NCI-H2227 (cell line): ENCODE measurements at regions not wholly inside any gene's neighbourhood (a gene's known extent, or its start where the extent isn't known, plus 50 kb on each side); places are given as distances from the start of the nearest gene placed in this dataset.

ENCODE experiments used
- DNase-seq: peaks from one replicate; lab custom pipeline; 2025; ENCODE audit not compliant: unreplicated experiment; lab: John Stamatoyannopoulos, UW

DNA sequence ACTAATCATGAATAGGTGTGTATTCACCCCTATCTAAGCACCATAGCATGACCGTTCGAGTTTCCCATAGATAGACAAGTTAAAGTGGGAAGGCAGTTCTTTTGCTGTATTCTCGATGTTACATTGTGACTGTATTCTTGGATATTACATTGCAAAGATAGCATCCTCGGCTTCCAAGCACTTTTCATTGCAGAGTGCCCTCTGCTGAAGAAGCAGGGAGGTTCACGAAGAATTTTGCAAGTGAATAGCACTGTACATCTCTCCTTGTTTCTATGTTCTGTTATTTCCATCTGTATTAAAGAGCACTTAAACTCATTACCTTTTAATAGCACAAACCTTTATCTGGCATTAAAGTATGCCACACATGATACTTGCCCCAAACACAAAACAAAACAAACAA lies 426.7 kb upstream of the ARX start:
- peak; percentile 54 for DNase-seq

- no peak for DNase-seq
Observed at GRCh38 chrX:25433307-25433706, 417.5 kb upstream of the ARX start.

DNA sequence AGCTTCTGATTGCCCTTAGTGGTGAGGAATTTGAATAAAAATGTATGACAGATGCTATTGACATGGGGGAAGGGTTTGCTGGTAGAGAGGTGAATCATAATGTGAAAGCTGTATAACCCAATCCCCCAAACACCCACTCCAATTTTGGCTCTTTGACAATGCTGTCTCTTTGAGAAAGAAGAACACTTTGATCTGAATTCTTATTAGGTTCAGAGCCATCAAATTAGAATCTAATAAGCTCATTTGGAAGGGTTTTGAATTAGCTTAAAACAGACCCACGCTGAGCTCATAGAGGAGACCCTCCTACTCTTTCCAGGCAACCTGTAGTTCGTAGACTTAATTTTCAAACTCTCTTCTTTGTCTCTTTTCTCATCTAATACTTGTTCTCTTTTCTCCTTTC lies 416.6 kb upstream of the ARX start:
- no peak for DNase-seq

DNA sequence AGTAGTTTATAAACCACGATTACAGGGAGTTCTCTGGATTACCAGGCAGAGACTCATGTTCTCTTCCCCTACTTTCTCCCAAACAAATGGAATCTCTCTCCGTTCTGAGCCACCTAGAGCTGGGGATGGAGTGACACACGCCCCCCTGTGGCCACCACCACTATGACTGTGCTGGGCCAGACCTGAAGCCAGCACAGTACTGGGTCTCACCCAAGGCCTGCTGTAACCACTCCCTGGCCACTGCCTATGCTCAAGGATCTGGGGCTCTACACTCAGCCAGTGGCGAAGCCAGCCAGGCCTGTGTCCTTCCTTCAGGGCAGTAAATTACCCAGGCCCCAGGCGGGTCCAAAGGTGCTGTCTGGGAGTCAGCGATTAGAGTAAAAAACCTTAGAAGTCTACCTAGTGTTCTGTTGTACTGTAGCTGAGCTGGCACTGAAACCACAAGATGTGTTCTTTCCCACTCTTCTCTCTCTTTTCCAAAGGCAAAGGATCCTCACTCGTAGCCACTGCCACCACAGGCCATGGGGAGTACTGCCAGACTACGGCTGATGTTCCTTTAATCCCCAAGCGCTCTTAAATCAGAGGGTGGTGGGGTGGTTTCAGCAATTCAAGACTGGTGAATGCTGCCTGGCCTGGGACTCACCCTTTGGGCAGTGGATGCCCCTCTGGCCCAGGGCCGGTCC lies 412.2 kb upstream of the ARX start:
- DNase-seq, result no peak

DNA sequence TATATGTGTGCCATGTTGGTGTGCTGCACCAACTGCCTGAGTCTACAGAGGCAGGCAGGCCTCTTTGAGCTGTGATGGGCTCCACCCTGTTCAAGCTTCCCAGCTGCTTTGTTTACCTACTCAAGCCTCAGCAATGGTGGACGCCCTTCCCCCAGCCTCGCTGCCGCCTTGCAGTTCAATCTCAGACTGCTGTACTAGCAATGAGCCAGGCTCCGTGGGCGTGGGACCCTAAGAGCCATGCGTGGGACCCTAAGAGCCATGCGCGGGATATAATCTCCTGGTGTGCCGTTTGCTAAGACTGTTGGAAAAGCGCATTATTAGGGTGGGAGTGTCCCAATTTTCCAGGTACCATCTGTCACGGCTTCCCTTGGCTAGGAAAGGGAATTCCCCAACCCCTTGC lies 388.4 kb upstream of the ARX start:
- peak; percentile 21 for DNase-seq

GRCh38 chrX:25389266-25389665 lies 373.5 kb upstream of the ARX start:
- DNase-seq, result no peak

- no peak for DNase-seq
Observed at GRCh38 chrX:25383196-25383595, 367.4 kb upstream of the ARX start.

DNA sequence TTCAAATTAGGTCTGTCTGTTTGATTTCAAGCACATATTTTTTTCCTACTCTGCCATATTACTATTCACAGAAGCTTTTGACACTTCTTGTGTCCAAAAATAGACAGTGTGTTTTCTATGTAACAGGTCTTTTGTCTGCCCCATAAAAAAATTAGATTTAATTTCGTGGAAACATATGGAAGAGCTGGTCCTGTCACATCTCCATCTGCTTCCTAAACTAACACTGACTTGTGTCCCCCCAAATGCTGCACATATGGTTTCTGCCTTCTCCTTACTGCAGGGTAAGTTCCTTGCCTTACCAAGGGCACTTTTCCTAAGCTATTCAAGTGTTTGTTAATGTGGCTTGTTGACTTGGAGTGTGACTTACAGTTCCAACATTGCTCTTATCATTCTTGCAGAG lies 340.7 kb upstream of the ARX start:
- DNase-seq, result no peak

- DNase-seq, result no peak
Observed at GRCh38 chrX:25344161-25344936, 328.6 kb upstream of the ARX start.

DNA sequence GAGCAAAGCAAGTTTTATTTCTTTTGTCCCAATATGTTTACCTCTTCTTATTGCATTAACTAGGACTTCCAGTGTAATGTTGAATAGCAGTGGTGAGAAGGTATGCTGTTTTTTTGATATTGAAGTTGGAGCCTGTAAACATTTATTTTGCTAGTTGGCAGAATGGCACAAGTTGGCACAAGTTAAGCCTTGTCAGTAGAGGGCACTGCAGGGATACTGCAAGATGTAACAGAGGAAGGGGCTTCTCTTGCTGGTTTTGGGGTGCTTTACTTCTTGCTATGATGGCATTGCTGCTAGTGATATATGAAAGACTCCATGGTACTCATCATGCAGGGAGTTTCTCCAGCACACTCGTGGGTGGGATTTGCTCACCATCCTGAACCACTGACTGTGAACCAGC lies 327.3 kb upstream of the ARX start:
- DNase-seq, result no peak

DNA sequence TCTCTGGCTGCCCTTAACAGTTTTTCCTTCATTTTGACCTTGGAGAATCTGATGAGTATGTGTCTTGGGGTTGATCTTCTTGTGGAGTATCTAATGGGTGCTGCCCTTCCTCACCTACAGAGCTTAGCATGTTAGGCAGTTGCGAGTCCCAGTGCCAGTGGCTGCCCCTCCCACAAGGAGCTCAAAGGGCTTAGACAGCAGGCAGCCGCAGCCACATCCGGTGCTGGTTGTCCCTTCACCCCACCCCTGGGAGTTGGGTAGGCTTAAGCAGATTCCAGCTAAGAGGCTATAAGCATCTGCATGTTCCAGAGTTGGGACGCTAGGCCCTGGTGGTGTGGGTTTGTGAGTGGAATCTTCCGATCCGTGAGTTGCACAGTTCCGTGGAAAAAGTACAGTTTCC lies 322.1 kb upstream of the ARX start:
- no peak for DNase-seq

GRCh38 chrX:25300994-25301393 lies 285.2 kb upstream of the ARX start:
- no peak for DNase-seq

DNA sequence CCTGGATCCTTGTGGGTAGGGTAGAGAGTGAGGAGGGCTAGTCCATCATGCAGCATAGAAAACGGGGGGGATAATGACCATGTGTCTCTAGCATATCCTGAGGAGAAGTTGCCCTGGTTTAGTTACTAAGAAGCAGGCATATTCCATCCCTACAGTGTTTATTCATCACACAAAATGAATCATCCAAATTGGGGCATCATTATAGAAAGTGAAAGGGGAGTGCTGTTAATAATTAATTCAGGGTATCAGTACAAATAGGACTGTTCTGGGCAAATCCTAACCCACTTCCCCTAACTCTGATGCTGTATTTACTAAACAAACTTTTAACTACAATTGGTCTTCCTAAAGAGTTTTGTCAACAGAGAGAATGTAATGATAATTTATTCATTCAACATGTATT lies 281.1 kb upstream of the ARX start:
- no peak for DNase-seq

DNA sequence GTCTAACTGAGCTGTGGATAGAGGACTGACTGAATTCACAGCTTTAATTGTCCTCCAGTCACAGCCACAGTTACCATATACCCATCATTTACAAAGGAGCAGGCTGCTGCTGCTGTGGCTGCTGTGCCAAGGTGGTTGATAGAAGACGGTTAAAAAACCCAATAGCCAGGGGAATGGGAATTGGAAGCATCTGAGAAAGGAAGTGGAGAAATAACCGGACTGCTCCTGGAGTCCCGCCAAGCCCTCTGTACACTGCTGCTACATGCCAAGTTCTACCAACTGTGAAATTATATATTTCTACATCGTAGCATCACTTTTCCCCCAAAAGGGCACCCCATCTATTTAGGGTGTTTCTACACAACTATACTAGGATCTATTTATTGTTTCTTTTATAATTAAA lies 279.7 kb upstream of the ARX start:
- no peak for DNase-seq

DNA sequence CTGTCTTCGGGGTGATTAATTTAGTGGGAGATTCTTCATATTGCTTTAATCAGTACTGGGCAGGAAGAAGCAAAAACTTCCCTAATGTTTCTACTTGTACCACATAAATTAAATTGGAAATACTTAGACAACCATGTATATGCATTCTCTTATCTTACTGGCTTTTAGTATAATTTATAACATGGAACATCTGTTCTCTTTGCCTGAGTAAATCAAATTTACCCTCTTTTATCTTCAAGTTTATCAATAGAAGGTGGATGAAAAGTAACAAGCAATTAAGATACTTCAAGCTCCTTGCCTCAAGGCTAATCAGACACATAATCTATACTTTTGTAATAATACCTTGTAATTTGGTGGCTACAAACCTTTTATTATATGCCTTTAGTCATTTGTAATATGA lies 274.4 kb upstream of the ARX start:
- no peak for DNase-seq

DNA sequence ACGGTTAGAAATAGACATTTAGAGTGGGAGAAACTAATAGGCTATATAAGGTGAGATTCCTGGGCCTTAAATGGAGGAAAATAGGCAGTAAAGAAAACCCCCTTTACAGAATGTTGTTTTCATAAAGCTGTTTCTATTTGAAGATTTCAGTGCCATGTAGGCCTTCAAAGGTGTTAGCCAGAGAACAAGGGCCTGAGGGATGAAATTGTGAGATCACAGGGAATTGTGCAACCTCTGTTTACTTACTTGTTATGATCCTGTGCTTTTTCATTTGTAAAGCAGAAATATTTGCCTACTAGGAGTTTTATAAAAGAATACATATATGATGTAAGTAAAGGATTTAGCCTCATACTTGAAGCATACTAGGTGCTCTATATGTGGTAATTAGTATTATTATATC lies 272.9 kb upstream of the ARX start:
- no peak for DNase-seq

- no peak for DNase-seq
Observed at GRCh38 chrX:25287521-25287920, 271.8 kb upstream of the ARX start.

- no peak for DNase-seq
Observed at GRCh38 chrX:25285598-25285997, 269.8 kb upstream of the ARX start.

GRCh38 chrX:25279510-25279909 lies 263.7 kb upstream of the ARX start:
- no peak for DNase-seq

DNA sequence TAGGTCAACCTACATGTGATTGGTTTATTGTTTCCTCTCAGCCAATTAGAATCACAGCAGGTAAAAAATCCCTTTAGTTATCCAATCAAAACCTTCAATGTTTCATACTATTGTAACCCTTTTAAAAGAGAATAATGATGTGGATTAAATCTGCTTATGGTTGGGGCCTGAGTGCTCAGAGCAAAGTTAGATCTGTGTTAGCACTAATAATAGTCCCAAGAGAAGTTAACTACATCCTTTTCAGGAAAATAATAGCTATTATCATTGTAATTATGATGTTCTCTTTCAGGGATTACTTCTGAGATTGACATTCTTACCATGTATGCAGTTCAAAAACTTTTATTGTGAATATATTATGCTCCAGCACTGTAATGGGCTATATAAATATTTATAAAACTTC lies 262.6 kb upstream of the ARX start:
- DNase-seq, result no peak

DNA sequence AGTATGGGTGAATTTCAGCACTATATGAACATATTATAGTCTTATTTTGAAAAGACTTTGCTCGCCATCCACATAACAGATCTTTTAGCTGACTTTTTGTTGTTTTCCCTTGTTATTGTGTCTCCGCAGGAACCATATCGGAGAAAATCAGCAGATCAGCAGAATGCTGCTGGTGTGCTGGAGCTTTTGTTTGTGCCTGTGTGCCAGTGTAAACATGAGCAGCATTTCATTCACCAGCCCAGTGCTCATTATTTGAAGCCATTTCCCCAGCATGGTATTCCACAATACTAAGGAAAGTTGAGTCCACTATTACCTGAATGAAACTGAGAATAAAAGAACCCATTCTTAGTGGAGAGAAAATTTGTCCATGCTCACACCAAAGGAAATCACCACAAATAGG lies 261.8 kb upstream of the ARX start:
- DNase-seq, result no peak

- peak; percentile 21 for DNase-seq
Observed at GRCh38 chrX:25275159-25275558, 259.4 kb upstream of the ARX start.

DNA sequence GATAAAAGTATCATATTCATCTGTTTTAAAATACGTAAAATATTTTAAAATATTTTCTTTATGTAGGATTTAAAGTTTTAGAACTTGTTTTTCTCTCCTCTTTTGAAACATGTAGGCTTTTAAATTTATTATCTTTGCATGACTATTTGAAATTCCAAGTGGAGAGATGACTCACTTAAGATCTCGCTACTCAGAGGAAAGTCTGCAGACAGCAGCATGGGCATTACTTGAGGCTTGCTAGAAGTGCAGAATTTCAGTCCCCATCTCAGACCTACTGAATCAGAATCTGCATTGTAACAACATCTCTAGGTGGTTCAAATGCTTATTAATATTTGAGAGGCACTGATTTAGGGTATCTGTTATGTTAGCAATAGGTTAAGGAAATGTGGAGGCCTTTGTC lies 225.7 kb upstream of the ARX start:
- no peak for DNase-seq
